HCT116 (cell line): ENCODE measurements at regions not wholly inside any gene's neighbourhood (a gene's known extent, or its start where the extent isn't known, plus 50 kb on each side); places are given as distances from the start of the nearest gene placed in this dataset.
A peak's percentile ranks its signal among the peaks of the same experiment; 100 is the strongest.

Experiments
- ATAC-seq: fragments of 200-7000 bp; cut with Tn5 transposase; 2 replicates; pipeline ENCODE4 v1.9.1; 2020; ENCODE audit warnings: mild to moderate bottlenecking, moderate library complexity
- BruUV-seq: library from RNA; stranded (reverse); fragments of 400-500 nt; replicated peaks from 2 replicates; lab custom pipeline; 2021; lab: Mats Ljungman, UMichigan
- CTCF ChIA-PET: fragments of 300-600 bp; sonication (Branson Sonifier 250); formaldehyde crosslinking; loops from one replicate; lab custom pipeline; 2021; ENCODE audit warnings: antibody characterized with exemption; lab: Charles Lee
- POLR2A ChIA-PET: fragments of 300-600, 350-600 bp; sonication (Branson Sonifier 250); formaldehyde crosslinking; loops from one replicate; lab custom pipeline; 2021; ENCODE audit warnings: antibody characterized with exemption; lab: Charles Lee
- RAD21 ChIA-PET, 2 experiments: fragments of 300-600 bp; sonication (Branson Sonifier 250); formaldehyde crosslinking; loops; one replicate each; lab custom pipeline; 2023; ENCODE audit warnings: low total read pairs in 2 of 2; ENCODE audit not compliant: uncharacterized antibody in 2 of 2, unreplicated experiment in 2 of 2, low non-redundant PET in 1 of 2; lab: Charles Lee
- DNase-seq: peaks from one replicate; pipeline ENCODE4 v3.0.0-alpha.2; 2010; ENCODE audit warnings: low read depth, low spot score
- H2AFZ ChIP-seq: fragments of 200-600 bp; shearing (Covaris generic), sonication (generic); 2 replicates; pipeline ENCODE4 v1.6.1; 2017; ENCODE audit warnings: low read depth, mixed run types, mixed read lengths, antibody characterized with exemption, low read length; ENCODE audit not compliant: poor library complexity, severe bottlenecking
- H3K27ac ChIP-seq: 2 replicates; pipeline ENCODE4 v1.5.1; 2012; ENCODE audit warnings: low read depth, low read length
- H3K27me3 ChIP-seq: fragments of 200-600 bp; sonication (generic); 2 replicates; pipeline ENCODE4 v1.6.1; 2016; ENCODE audit warnings: mixed run types, low read length, mixed read lengths; ENCODE audit not compliant: insufficient read depth
- H3K36me3 ChIP-seq, 2 experiments: fragments of 200-500 bp in 1 of 2; fragments of 200-600 bp in 1 of 2; sonication (Bioruptor generic) in 1 of 2; sonication (generic) in 1 of 2; 2 replicates each; pipeline versions ENCODE4 v1.5.1 to v1.6.1; 2014 to 2016; ENCODE audit warnings: low read length in 2 of 2, inconsistent platforms in 1 of 2, mixed read lengths in 1 of 2, mixed run types in 1 of 2; ENCODE audit not compliant: insufficient read depth in 2 of 2, control insufficient read depth in 1 of 2
- H3K4me1 ChIP-seq, 2 experiments: fragments of 200-600 bp in 1 of 2; sonication (generic) in 1 of 2; 2 replicates each; pipeline versions ENCODE4 v1.5.1 to v1.6.1; 2012 to 2017; ENCODE audit warnings: low read length in 2 of 2, inconsistent platforms in 1 of 2, mild to moderate bottlenecking in 1 of 2, mixed read lengths in 1 of 2, mixed run types in 1 of 2, moderate library complexity in 1 of 2; ENCODE audit not compliant: insufficient read depth in 2 of 2, control insufficient read depth in 1 of 2
- H3K4me2 ChIP-seq: fragments of 200-600 bp; sonication (generic); 2 replicates; pipeline ENCODE4 v1.6.1; 2017; ENCODE audit warnings: mixed run types, low read length, mixed read lengths
- H3K4me3 ChIP-seq, 2 experiments: fragments of 200-600 bp in 1 of 2; sonication (generic) in 1 of 2; replicated peaks in 1 of 2; 2 replicates each; pipeline ENCODE4 v1.5.1; 2011 to 2016; ENCODE audit warnings: low read length in 2 of 2, control low read depth in 1 of 2, low read depth in 1 of 2, mild to moderate bottlenecking in 1 of 2, mixed read lengths in 1 of 2, mixed run types in 1 of 2
- H3K79me2 ChIP-seq: fragments of 200-600 bp; sonication (generic); 2 replicates; pipeline ENCODE4 v1.6.1; 2017; ENCODE audit warnings: mild to moderate bottlenecking, mixed run types, low read length, moderate library complexity, mixed read lengths; ENCODE audit not compliant: insufficient read depth
- H3K9ac ChIP-seq: fragments of 200-600 bp; sonication (generic); 2 replicates; pipeline ENCODE4 v1.6.1; 2016; ENCODE audit warnings: low read length, mixed read lengths
- H3K9me2 ChIP-seq: fragments of 200-600 bp; sonication (generic), shearing (Covaris generic); 2 replicates; pipeline ENCODE4 v1.6.1; 2017; ENCODE audit warnings: mixed run types, mild to moderate bottlenecking, moderate library complexity; ENCODE audit not compliant: insufficient read depth
- H3K9me3 ChIP-seq, 2 experiments: fragments of 200-500 bp in 1 of 2; fragments of 200-600 bp in 1 of 2; sonication (Bioruptor generic) in 1 of 2; sonication (generic) in 1 of 2; 2 replicates each; pipeline ENCODE4 v1.6.1; 2014 to 2017; ENCODE audit warnings: low read length in 2 of 2, mixed read lengths in 2 of 2, inconsistent platforms in 1 of 2, low read depth in 1 of 2, mild to moderate bottlenecking in 1 of 2, mixed run types in 1 of 2, moderate library complexity in 1 of 2; ENCODE audit not compliant: control insufficient read depth in 1 of 2, insufficient read depth in 1 of 2
- H4K20me1 ChIP-seq: fragments of 200-600 bp; sonication (generic), shearing (Covaris generic); 2 replicates; pipeline ENCODE4 v1.6.1; 2017; ENCODE audit warnings: mixed run types, mild to moderate bottlenecking, moderate library complexity; ENCODE audit not compliant: insufficient read depth
- EGR1 ChIP-seq: IDR thresholded peaks from 2 replicates; pipeline ENCODE4 v1.6.1; 2012; ENCODE audit warnings: low read depth
- EZH2phosphoT487 ChIP-seq: fragments of 200-600 bp; IDR thresholded peaks from 2 replicates; pipeline ENCODE4 v1.6.1; 2018; ENCODE audit warnings: antibody characterized with exemption, borderline replicate concordance
- POLR2AphosphoS5 ChIP-seq: IDR thresholded peaks from 2 replicates; pipeline ENCODE4 v1.6.1; 2011; ENCODE audit warnings: mild to moderate bottlenecking, low read depth, low read length, moderate library complexity
- REST ChIP-seq: IDR thresholded peaks from 2 replicates; pipeline ENCODE4 v1.6.1; 2012; ENCODE audit warnings: low read depth
- SIN3A ChIP-seq: IDR thresholded peaks from 2 replicates; pipeline ENCODE4 v1.6.1; 2012; ENCODE audit warnings: low read depth
- TCF7L2 ChIP-seq: IDR thresholded peaks from 2 replicates; pipeline ENCODE4 v1.7.0; 2011; ENCODE audit warnings: borderline replicate concordance, inconsistent platforms; ENCODE audit not compliant: insufficient read depth, insufficient read length; ENCODE audit errors: extremely low read depth
- ZNF274 ChIP-seq: fragments of 200-500 bp; sonication (Bioruptor generic); IDR thresholded peaks from 2 replicates; pipeline ENCODE4 v1.6.1; 2014; ENCODE audit warnings: mild to moderate bottlenecking, low read depth, low read length, inconsistent platforms
- intact Hi-C: fragments of 100-400 bp; cut with micrococcal nuclease; formaldehyde crosslinking; loops from 2 replicates; pipeline ENCODE4 v1.10.0; 2022
- TF ChIP-seq, protein P1 (sequence below), 3 experiments: fragments of 200-600 bp in 1 of 3; sonication (generic) in 1 of 3; IDR thresholded peaks in 2 of 3; conservative IDR thresholded peaks in 1 of 3; 2 replicates each; pipeline ENCODE4 v1.5.1; 2012 to 2017; ENCODE audit warnings: low read depth in 2 of 3, low read length in 2 of 3, antibody characterized with exemption in 1 of 3, borderline replicate concordance in 1 of 3, control low read depth in 1 of 3, mild to moderate bottlenecking in 1 of 3, mixed read lengths in 1 of 3, mixed run types in 1 of 3, moderate library complexity in 1 of 3; ENCODE audit not compliant: insufficient read depth in 1 of 3

GRCh38 chr11:13118650-13119049, 109.5 kb downstream of the RASSF10 start:
- H3K9ac ChIP-seq, result no peak overlapping the region
- intact Hi-C loops, result no loop called here
- H3K4me1 ChIP-seq, result peaks cover 26 to 65% of the 10 kb centered on the region in 2 experiments
- no peaks in the 10 kb centered on the region for H4K20me1 ChIP-seq
- no peaks in the 10 kb centered on the region for H3K9me2 ChIP-seq
- TF ChIP-seq ZNF274 (no peak), EGR1 (no peak), TCF7L2 (no peak), POLR2AphosphoS5 (peak; percentile 33; the same call in 1 of the 2 replicates), SIN3A (no peak), EZH2phosphoT487 (no peak), REST (no peak)
- TF ChIP-seq, protein P1, sequence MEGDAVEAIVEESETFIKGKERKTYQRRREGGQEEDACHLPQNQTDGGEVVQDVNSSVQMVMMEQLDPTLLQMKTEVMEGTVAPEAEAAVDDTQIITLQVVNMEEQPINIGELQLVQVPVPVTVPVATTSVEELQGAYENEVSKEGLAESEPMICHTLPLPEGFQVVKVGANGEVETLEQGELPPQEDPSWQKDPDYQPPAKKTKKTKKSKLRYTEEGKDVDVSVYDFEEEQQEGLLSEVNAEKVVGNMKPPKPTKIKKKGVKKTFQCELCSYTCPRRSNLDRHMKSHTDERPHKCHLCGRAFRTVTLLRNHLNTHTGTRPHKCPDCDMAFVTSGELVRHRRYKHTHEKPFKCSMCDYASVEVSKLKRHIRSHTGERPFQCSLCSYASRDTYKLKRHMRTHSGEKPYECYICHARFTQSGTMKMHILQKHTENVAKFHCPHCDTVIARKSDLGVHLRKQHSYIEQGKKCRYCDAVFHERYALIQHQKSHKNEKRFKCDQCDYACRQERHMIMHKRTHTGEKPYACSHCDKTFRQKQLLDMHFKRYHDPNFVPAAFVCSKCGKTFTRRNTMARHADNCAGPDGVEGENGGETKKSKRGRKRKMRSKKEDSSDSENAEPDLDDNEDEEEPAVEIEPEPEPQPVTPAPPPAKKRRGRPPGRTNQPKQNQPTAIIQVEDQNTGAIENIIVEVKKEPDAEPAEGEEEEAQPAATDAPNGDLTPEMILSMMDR (IDR thresholded peaks at IDR 0.05 in 2 of 3, conservative IDR thresholded peaks at IDR 0.05 in 1 of 3; ENCODE audit: borderline replicate concordance in 1 of 3, insufficient read depth in 1 of 3, low read depth in 2 of 3, low read length in 2 of 3), result no peak
- H3K9me3 ChIP-seq, result no peaks in the 10 kb centered on the region
- no peaks in the 10 kb centered on the region for H3K36me3 ChIP-seq
- peak overlapping the region; percentile 58 for H3K4me2 ChIP-seq
- peak; percentile 26 for ATAC-seq
- peak overlapping the region; percentile 17 for H2AFZ ChIP-seq
- H3K4me3 ChIP-seq, result peak overlapping the region in 1 of 2 experiments; percentile 11; a peak in 1 of 4 replicates
- no TSS peak for BruUV-seq
- DNase-seq, result no peak
- H3K27ac ChIP-seq, result no peak overlapping the region
- ChIA-PET POLR2A (interaction anchor here (1.4 kb wide), 1 partner anchor 22 kb away, joined by 3 read pairs; no protein-coding TSS in a partner anchor), RAD21 (no interaction called here), CTCF (no interaction called here)
- H3K27me3 ChIP-seq, result no peaks in the 10 kb centered on the region
- H3K79me2 ChIP-seq, result no peaks in the 10 kb centered on the region
